Tibial nerve (tissue), 4 donors: ENCODE measurements at regions not wholly inside any gene's neighbourhood (a gene's known extent, or its start where the extent isn't known, plus 50 kb on each side); places are given as distances from the start of the nearest gene placed in this dataset.

Source experiments
- CTCF ChIP-seq, 5 experiments: fragments of 200-600 bp in 3 of 5; fragments of 450-650 bp in 2 of 5; sonication (generic) in 3 of 5; IDR thresholded peaks; one replicate each; pipeline ENCODE4 v1.5.1; 2016 to 2019; ENCODE audit warnings: antibody characterized with exemption in 5 of 5, mild to moderate bottlenecking in 3 of 5, moderate library complexity in 2 of 5
- EP300 ChIP-seq, 2 donors: sonication (generic); formaldehyde crosslinking; IDR thresholded peaks; one replicate each; pipeline ENCODE4 v1.6.1; 2017; ENCODE audit warnings: antibody characterized with exemption in 2 of 2, mild to moderate bottlenecking in 1 of 2
- POLR2A ChIP-seq, 2 donors: fragments of 450-650 bp; IDR thresholded peaks; one replicate each; pipeline ENCODE4 v1.6.1; 2017; ENCODE audit warnings: antibody characterized with exemption in 2 of 2, mild to moderate bottlenecking in 2 of 2, moderate library complexity in 2 of 2

GRCh38 chr6:16842676-16843075 lies 81.4 kb upstream of the ATXN1 start:
- no peak for TF ChIP-seq CTCF (IDR thresholded peaks at IDR 0.05)
- no peak for TF ChIP-seq POLR2A (IDR thresholded peaks at IDR 0.05)
- TF ChIP-seq EP300 (IDR thresholded peaks at IDR 0.05): no peak
